Astrocyte of the spinal cord (primary cell): ENCODE measurements at regions not wholly inside any gene's neighbourhood (a gene's known extent, or its start where the extent isn't known, plus 50 kb on each side); places are given as distances from the start of the nearest gene placed in this dataset.

Source experiments
- DNase-seq: peaks from one replicate; pipeline ENCODE4 v3.0.0; 2011; ENCODE audit warnings: low read depth, low spot score
- H3K4me3 ChIP-seq: 2 replicates; pipeline ENCODE4 v1.5.1; 2011; ENCODE audit warnings: low read depth, mild to moderate bottlenecking, low read length, moderate library complexity
- in situ Hi-C: cut with HindIII; loops from 2 replicates; pipeline ENCODE4 v1.10.0; 2017; ENCODE audit warnings: low sequenced_read_pairs
- TF ChIP-seq, protein P1 (sequence below): IDR thresholded peaks from 2 replicates; pipeline ENCODE4 v1.5.1; 2012; ENCODE audit warnings: low read depth, mild to moderate bottlenecking, low read length, inconsistent platforms

- in situ Hi-C loops = no loop called here
- no peak overlapping the region for H3K4me3 ChIP-seq
- TF ChIP-seq, protein P1, sequence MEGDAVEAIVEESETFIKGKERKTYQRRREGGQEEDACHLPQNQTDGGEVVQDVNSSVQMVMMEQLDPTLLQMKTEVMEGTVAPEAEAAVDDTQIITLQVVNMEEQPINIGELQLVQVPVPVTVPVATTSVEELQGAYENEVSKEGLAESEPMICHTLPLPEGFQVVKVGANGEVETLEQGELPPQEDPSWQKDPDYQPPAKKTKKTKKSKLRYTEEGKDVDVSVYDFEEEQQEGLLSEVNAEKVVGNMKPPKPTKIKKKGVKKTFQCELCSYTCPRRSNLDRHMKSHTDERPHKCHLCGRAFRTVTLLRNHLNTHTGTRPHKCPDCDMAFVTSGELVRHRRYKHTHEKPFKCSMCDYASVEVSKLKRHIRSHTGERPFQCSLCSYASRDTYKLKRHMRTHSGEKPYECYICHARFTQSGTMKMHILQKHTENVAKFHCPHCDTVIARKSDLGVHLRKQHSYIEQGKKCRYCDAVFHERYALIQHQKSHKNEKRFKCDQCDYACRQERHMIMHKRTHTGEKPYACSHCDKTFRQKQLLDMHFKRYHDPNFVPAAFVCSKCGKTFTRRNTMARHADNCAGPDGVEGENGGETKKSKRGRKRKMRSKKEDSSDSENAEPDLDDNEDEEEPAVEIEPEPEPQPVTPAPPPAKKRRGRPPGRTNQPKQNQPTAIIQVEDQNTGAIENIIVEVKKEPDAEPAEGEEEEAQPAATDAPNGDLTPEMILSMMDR = no peak
- DNase-seq = no peak
Measured at GRCh38 chr9:108085294-108085693, 595.7 kb upstream of the KLF4 start.

- DNase-seq = no peak
- in situ Hi-C loops = no loop called here
- no peak overlapping the region for H3K4me3 ChIP-seq
- TF ChIP-seq, protein P1 = no peak
Measured at GRCh38 chr9:108083796-108084352, 594.3 kb upstream of the KLF4 start.

- no peak overlapping the region for H3K4me3 ChIP-seq
- no peak for DNase-seq
- in situ Hi-C loops = no loop called here
- TF ChIP-seq, protein P1 = no peak
Measured at GRCh38 chr9:108083160-108083750, 593.7 kb upstream of the KLF4 start.

DNA sequence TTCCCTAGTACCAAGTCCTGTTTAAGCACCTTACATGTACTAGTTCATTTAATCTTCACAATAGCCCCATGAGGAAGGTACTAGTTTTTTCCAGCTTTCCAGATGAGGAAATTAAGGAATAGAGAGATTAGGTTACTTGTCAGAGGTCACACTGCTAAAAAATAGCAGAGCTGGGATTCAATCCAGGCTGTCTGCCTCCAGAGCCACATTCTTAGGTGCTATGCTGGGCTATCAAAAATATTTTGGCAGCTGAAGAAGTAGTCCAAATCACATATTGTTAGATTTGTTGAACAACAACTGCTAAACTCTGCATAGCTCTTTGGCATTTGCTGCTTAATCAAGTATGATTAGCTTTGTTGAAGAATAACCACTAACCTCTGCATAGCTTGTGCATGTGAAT is 591.5 kb upstream of the KLF4 start:
- in situ Hi-C loops = no loop called here
- H3K4me3 ChIP-seq = no peak overlapping the region
- TF ChIP-seq, protein P1 = no peak
- no peak for DNase-seq

GRCh38 chr9:108080285-108080684 is 590.7 kb upstream of the KLF4 start:
- in situ Hi-C loops = no loop called here
- TF ChIP-seq, protein P1 = no peak
- no peak for DNase-seq
- no peak overlapping the region for H3K4me3 ChIP-seq

DNA sequence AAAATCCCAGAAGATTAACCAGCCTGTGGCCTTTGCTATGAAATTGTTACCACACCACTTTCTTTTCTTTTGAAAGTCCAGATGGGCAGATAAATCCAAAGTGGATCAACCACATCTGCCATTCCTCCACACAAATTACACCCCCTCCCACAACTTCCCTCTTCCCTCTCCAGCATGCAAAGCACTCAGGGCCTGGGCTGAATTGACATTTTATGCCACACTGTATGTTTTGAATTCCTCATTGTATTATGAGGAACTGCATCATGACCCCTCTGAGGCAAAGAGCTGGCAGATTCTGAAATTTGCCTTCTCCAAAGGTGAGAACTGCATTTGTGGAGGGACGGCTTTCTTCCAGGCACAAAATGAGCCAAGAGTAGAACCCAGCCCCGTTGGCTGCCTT is 589.2 kb upstream of the KLF4 start:
- DNase-seq = no peak
- TF ChIP-seq, protein P1 = no peak
- no peak overlapping the region for H3K4me3 ChIP-seq
- in situ Hi-C loops = no loop called here
